GM23248 (cell line): ENCODE measurements at regions not wholly inside any gene's neighbourhood (a gene's known extent, or its start where the extent isn't known, plus 50 kb on each side); places are given as distances from the start of the nearest gene placed in this dataset.

Source experiments
- EZH2 ChIP-seq: fragments of 200-600 bp; sonication (generic); IDR thresholded peaks from 2 replicates; pipeline ENCODE4 v1.6.1; 2018; ENCODE audit warnings: antibody characterized with exemption, mild to moderate bottlenecking; ENCODE audit not compliant: insufficient read depth, poor library complexity, severe bottlenecking
- EZH2phosphoT487 ChIP-seq: fragments of 200-600 bp; sonication (generic); IDR thresholded peaks from 2 replicates; pipeline ENCODE4 v1.6.1; 2018; ENCODE audit warnings: antibody characterized with exemption, moderate library complexity, mild to moderate bottlenecking, low read depth; ENCODE audit not compliant: insufficient read depth

DNA sequence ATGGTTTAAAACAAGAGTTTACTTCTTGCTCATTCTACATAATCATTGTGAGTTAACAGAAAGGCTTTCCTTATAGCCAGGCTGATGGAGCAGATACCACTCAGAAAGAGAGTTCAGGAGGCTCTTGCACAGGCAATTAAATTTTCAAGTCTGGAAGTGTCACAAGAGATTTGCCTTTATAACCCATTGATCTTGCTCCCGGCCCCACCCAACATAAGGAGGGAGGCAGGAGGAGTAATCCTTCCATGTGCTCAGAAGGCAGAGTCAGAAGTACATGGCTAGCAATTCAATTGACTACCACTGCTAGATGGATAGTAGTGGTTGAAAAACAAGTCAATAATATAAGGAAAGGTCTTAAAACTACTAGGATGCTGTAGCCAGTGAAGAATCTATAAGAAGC lies 346.3 kb upstream of the CDH11 start:
- TF ChIP-seq EZH2phosphoT487: no peak
- TF ChIP-seq EZH2: no peak
